ENCODE measurements at regions not wholly inside any gene's neighbourhood (a gene's known extent, or its start where the extent isn't known, plus 50 kb on each side); places are given as distances from the start of the nearest gene placed in this dataset.

DNA sequence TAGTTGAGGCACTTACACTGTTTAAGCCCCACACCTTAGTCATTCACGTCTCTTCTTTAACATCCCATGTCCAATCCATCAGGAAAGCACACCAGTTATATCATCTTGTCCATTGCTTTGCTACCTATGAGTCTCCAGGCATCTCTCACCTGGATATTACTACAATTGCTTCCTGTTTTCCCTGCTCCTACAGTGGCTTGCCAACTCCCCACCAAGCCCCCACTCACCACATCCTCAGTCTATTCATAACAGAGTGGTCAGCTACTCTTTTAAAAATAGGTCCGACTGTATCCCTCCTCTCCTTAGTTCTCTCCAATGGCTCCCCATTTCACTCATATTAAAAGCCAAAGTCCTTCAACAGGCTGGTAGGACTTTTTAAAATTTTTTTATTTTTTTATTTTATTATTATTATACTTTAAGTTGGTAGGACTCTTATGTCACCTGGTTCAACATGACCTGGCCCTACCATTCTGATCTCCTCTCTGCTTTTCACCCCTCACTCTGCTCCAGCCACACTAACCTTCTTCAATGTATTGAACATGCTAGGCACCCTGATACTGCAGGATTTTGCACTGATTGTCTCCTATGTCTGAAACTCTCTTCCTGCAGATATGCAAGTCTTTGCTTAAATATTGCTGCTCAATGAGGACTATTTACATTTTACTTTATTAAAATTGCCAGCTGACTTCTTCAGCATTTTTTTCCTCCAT lies 253.2 kb downstream of the CYRIA start:
- 96% methylated on average over 2 of the region's 2 CpGs for WGBS (ENCODE audit: insufficient coverage)
- Histone ChIP-seq H3K27ac (ENCODE audit: low read depth, low read length) (no peak overlapping the region), H3K4me3 (ENCODE audit: low read depth, low read length) (no peak overlapping the region), H3K27me3 (ENCODE audit: control insufficient read depth, insufficient read depth, low read length) (no peaks in the 10 kb centered on the region), H3K9me3 (ENCODE audit: control insufficient read depth, insufficient read depth, low read length) (no peaks in the 10 kb centered on the region), H3K4me1 (ENCODE audit: control insufficient read depth, insufficient read depth, low read length) (peaks cover 2% of the 10 kb centered on the region), H3K36me3 (ENCODE audit: control insufficient read depth, insufficient read depth, low read length) (no peaks in the 10 kb centered on the region)
- DNase-seq (ENCODE audit: low read depth in 4 of 6, low spot score in 6 of 6) = no peak

- Histone ChIP-seq H3K27me3 (ENCODE audit: control insufficient read depth, insufficient read depth, low read length) (no peaks in the 10 kb centered on the region), H3K4me3 (ENCODE audit: low read depth, low read length) (no peak overlapping the region), H3K36me3 (ENCODE audit: control insufficient read depth, insufficient read depth, low read length) (no peaks in the 10 kb centered on the region), H3K4me1 (ENCODE audit: control insufficient read depth, insufficient read depth, low read length) (peaks cover 9% of the 10 kb centered on the region), H3K27ac (ENCODE audit: low read depth, low read length) (no peak overlapping the region), H3K9me3 (ENCODE audit: control insufficient read depth, insufficient read depth, low read length) (no peaks in the 10 kb centered on the region)
- no peak for DNase-seq (ENCODE audit: low read depth in 4 of 6, low spot score in 6 of 6)
- WGBS (ENCODE audit: insufficient coverage) = 100% methylated on average over 1 of the region's 3 CpGs
These were observed 253.8 kb downstream of the CYRIA start for GRCh38 chr2:16411788-16412187.

- WGBS (ENCODE audit: insufficient coverage) = 97% methylated on average over 3 of the region's 3 CpGs
These were observed 255.8 kb downstream of the CYRIA start for GRCh38 chr2:16409849-16410248.

DNA sequence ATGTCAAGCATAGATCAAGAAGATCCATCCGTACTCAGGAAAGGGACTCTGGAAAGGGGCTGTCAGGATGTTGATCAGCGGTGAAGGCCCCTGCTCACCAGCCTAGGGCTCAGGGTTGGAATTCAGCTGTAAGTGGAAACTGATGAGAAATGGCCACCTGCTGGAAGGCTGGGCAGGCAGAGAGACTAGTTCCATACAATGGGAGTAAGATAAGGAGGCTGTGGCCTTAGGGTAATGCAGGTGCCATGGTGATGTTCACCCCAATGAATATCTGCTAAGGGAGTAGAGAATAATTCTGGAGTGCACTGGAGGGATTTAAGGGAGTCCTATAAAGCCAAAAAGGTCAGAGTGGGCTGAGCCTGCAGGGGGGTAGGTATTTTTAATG lies 256.6 kb downstream of the CYRIA start:
- Histone ChIP-seq H3K36me3 (ENCODE audit: control insufficient read depth, insufficient read depth, low read length) (no peaks in the 10 kb centered on the region), H3K4me1 (ENCODE audit: control insufficient read depth, insufficient read depth, low read length) (peaks cover 10% of the 10 kb centered on the region), H3K4me3 (ENCODE audit: low read depth, low read length) (no peak overlapping the region), H3K27ac (ENCODE audit: low read depth, low read length) (no peak overlapping the region), H3K9me3 (ENCODE audit: control insufficient read depth, insufficient read depth, low read length) (no peaks in the 10 kb centered on the region), H3K27me3 (ENCODE audit: control insufficient read depth, insufficient read depth, low read length) (no peaks in the 10 kb centered on the region)
- 95% methylated on average over 2 of the region's 2 CpGs for WGBS (ENCODE audit: insufficient coverage)
- DNase-seq (ENCODE audit: low read depth in 4 of 6, low spot score in 6 of 6) = no peak

More at GRCh38 chr2:16409849-16410248, 255.8 kb downstream of the CYRIA start:
- Histone ChIP-seq H3K27me3 (ENCODE audit: control insufficient read depth, insufficient read depth, low read length) (no peaks in the 10 kb centered on the region), H3K4me3 (ENCODE audit: low read depth, low read length) (no peak overlapping the region), H3K9me3 (ENCODE audit: control insufficient read depth, insufficient read depth, low read length) (no peaks in the 10 kb centered on the region), H3K4me1 (ENCODE audit: control insufficient read depth, insufficient read depth, low read length) (peaks cover 10% of the 10 kb centered on the region), H3K36me3 (ENCODE audit: control insufficient read depth, insufficient read depth, low read length) (no peaks in the 10 kb centered on the region), H3K27ac (ENCODE audit: low read depth, low read length) (no peak overlapping the region)
- DNase-seq (ENCODE audit: low read depth in 4 of 6, low spot score in 6 of 6) = no peak

DNA sequence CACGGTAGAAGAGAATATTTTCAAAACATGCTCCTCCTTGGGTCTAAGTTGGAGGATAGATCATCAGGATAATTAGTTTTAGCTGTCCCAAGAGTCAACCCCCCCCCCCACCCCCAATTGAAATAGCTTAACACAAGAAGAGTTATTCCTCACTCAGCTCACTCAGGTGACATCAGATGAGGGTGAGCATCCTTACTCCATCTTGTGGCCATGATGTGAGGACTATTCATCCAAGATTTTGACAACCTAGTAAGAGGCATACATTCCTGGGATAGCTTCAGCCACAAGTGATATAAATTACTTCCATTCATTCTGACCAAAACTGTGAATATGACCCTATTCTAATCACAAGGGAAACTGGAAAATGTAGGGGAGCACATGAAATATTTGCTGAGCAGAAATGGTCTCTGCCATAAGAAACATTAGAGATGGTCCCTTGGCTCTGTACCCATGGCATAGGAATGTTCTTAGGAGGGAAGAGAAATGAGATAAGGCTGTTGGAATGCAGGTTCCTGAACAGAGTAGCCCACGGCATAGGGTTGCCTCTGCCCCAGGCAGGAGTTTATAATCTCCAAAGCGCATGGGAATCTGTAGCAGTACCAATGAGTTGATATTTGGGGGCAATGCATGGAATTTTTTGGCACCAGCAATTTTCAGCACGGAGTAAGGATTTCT lies 257.2 kb downstream of the CYRIA start:
- no peak overlapping the region for H3K4me3 ChIP-seq (ENCODE audit: low read depth, low read length)
- no peaks in the 10 kb centered on the region for H3K36me3 ChIP-seq (ENCODE audit: control insufficient read depth, insufficient read depth, low read length)
- no peaks in the 10 kb centered on the region for H3K27me3 ChIP-seq (ENCODE audit: control insufficient read depth, insufficient read depth, low read length)
- no peak for DNase-seq (ENCODE audit: low read depth in 4 of 6, low spot score in 6 of 6)
- H3K27ac ChIP-seq (ENCODE audit: low read depth, low read length) = no peak overlapping the region
- peaks cover 10% of the 10 kb centered on the region for H3K4me1 ChIP-seq (ENCODE audit: control insufficient read depth, insufficient read depth, low read length)
- no peaks in the 10 kb centered on the region for H3K9me3 ChIP-seq (ENCODE audit: control insufficient read depth, insufficient read depth, low read length)
- 86% methylated on average over 3 of the region's 4 CpGs for WGBS (ENCODE audit: insufficient coverage)

- WGBS (ENCODE audit: insufficient coverage) = 32% methylated on average over 10 of the region's 10 CpGs
- DNase-seq (ENCODE audit: low read depth in 4 of 6, low spot score in 6 of 6) = peak in 4 of 6 donors; percentile 46 to 86 (median 73)
These were observed 258.3 kb downstream of the CYRIA start for GRCh38 chr2:16407358-16407757.

DNA sequence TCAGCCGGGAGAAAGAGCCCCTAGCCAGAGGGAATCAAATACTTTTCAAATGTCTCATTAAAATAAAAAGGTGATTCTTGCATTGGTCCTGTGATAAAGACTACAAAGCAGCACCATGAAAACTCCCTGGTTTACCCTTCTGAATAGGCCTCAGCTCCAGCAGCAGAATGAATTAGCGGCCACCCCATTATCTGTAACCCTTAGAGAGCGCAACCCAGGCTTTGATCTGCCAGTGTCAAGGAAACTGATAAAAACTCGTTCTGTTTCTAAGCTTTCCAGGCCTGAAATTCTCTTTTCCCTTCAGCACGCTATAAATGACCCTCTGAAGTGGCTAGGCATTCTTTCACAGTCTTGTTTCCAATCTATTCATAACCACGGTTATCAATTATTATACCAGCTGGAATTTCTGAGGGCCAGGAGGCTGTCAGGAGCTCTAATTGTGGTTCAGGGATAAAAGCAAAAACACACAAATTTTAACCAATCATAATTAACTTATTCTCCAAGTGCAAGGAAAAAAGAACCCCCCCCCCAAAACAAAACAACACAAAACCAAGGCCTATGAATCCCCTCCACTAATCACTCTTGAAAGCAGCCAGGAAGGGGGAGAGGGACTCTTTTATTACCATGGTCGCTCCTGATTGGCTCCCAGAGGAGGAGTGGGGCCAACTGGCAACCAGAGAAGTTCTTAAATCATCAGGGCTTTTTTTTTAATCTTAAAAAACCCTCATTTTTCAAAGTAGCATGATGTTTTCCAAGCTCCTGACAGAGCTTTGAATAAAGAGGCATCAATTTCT lies 258.9 kb downstream of the CYRIA start:
- H3K27ac ChIP-seq (ENCODE audit: low read depth, low read length) = peak overlapping the region; percentile 37

More at GRCh38 chr2:16407358-16407757, 258.3 kb downstream of the CYRIA start:
- Histone ChIP-seq H3K9me3 (ENCODE audit: control insufficient read depth, insufficient read depth, low read length) (no peaks in the 10 kb centered on the region), H3K27me3 (ENCODE audit: control insufficient read depth, insufficient read depth, low read length) (no peaks in the 10 kb centered on the region), H3K27ac (ENCODE audit: low read depth, low read length) (peak overlapping the region; percentile 37), H3K4me3 (ENCODE audit: low read depth, low read length) (no peak overlapping the region), H3K4me1 (ENCODE audit: control insufficient read depth, insufficient read depth, low read length) (peaks cover 10% of the 10 kb centered on the region), H3K36me3 (ENCODE audit: control insufficient read depth, insufficient read depth, low read length) (no peaks in the 10 kb centered on the region)

GRCh38 chr2:16405551-16405950 lies 260.1 kb downstream of the CYRIA start:
- Histone ChIP-seq H3K4me1 (ENCODE audit: control insufficient read depth, insufficient read depth, low read length) (peaks cover 10% of the 10 kb centered on the region), H3K9me3 (ENCODE audit: control insufficient read depth, insufficient read depth, low read length) (no peaks in the 10 kb centered on the region), H3K4me3 (ENCODE audit: low read depth, low read length) (no peak overlapping the region), H3K27me3 (ENCODE audit: control insufficient read depth, insufficient read depth, low read length) (no peaks in the 10 kb centered on the region), H3K27ac (ENCODE audit: low read depth, low read length) (no peak overlapping the region), H3K36me3 (ENCODE audit: control insufficient read depth, insufficient read depth, low read length) (no peaks in the 10 kb centered on the region)
- no peak for DNase-seq (ENCODE audit: low read depth in 4 of 6, low spot score in 6 of 6)
- WGBS (ENCODE audit: insufficient coverage) = no CpG with 5 or more reads among the region's 3 CpGs

More for the DNA sequence above, 258.9 kb downstream of the CYRIA start:
- Histone ChIP-seq H3K36me3 (ENCODE audit: control insufficient read depth, insufficient read depth, low read length) (no peaks in the 10 kb centered on the region), H3K4me1 (ENCODE audit: control insufficient read depth, insufficient read depth, low read length) (peaks cover 10% of the 10 kb centered on the region), H3K9me3 (ENCODE audit: control insufficient read depth, insufficient read depth, low read length) (no peaks in the 10 kb centered on the region), H3K27me3 (ENCODE audit: control insufficient read depth, insufficient read depth, low read length) (no peaks in the 10 kb centered on the region), H3K4me3 (ENCODE audit: low read depth, low read length) (no peak overlapping the region)
- peak in 3 of 6 donors; percentile 39 to 82 (median 79) for DNase-seq (ENCODE audit: low read depth in 4 of 6, low spot score in 6 of 6)
- WGBS (ENCODE audit: insufficient coverage) = 50% methylated on average over 4 of the region's 7 CpGs

- Histone ChIP-seq H3K4me1 (ENCODE audit: control insufficient read depth, insufficient read depth, low read length) (peaks cover 13% of the 10 kb centered on the region), H3K27ac (ENCODE audit: low read depth, low read length) (no peak overlapping the region), H3K36me3 (ENCODE audit: control insufficient read depth, insufficient read depth, low read length) (no peaks in the 10 kb centered on the region), H3K27me3 (ENCODE audit: control insufficient read depth, insufficient read depth, low read length) (no peaks in the 10 kb centered on the region), H3K9me3 (ENCODE audit: control insufficient read depth, insufficient read depth, low read length) (no peaks in the 10 kb centered on the region), H3K4me3 (ENCODE audit: low read depth, low read length) (no peak overlapping the region)
- DNase-seq (ENCODE audit: low read depth in 4 of 6, low spot score in 6 of 6) = no peak
- 98% methylated on average over 4 of the region's 5 CpGs for WGBS (ENCODE audit: insufficient coverage)
These were observed 260.9 kb downstream of the CYRIA start for GRCh38 chr2:16404551-16405300.

Measured in spinal cord (tissue), 9 donors.